ENCODE measurements at regions not wholly inside any gene's neighbourhood (a gene's known extent, or its start where the extent isn't known, plus 50 kb on each side); places are given as distances from the start of the nearest gene placed in this dataset.
"Not testable (repeated sequence)": the region's sequence is repeated elsewhere in the genome, so short reads cannot be mapped to it uniquely, and the experiment has no call there.

GRCh38 chr11:11206484-11206883 is 146.6 kb downstream of the CSNK2A3 start:
- no peak for TF ChIP-seq CTCF (IDR thresholded peaks at IDR 0.05; ENCODE audit: borderline replicate concordance, insufficient read depth, low read depth, low read length)
- no peak overlapping the region for H3K4me3 ChIP-seq (ENCODE audit: low read depth, low read length)

- no peak overlapping the region for H3K4me3 ChIP-seq (ENCODE audit: low read depth, low read length)
- no peak for TF ChIP-seq CTCF (IDR thresholded peaks at IDR 0.05; ENCODE audit: borderline replicate concordance, insufficient read depth, low read depth, low read length)
Measured at GRCh38 chr11:11202885-11203284, 150.2 kb downstream of the CSNK2A3 start.

- H3K4me3 ChIP-seq (ENCODE audit: low read depth, low read length) = not testable (repeated sequence)
Measured at GRCh38 chr11:11201302-11201701, 151.7 kb downstream of the CSNK2A3 start.

- H3K4me3 ChIP-seq (ENCODE audit: low read depth, low read length) = no peak overlapping the region
- no peak for TF ChIP-seq CTCF (IDR thresholded peaks at IDR 0.05; ENCODE audit: borderline replicate concordance, insufficient read depth, low read depth, low read length)
Measured at GRCh38 chr11:11192541-11192940, 160.5 kb downstream of the CSNK2A3 start.

GRCh38 chr11:11189506-11189905 is 163.5 kb downstream of the CSNK2A3 start:
- H3K4me3 ChIP-seq (ENCODE audit: low read depth, low read length) = no peak overlapping the region
- no peak for TF ChIP-seq CTCF (IDR thresholded peaks at IDR 0.05; ENCODE audit: borderline replicate concordance, insufficient read depth, low read depth, low read length)

- no peak for TF ChIP-seq CTCF (IDR thresholded peaks at IDR 0.05; ENCODE audit: borderline replicate concordance, insufficient read depth, low read depth, low read length)
- H3K4me3 ChIP-seq (ENCODE audit: low read depth, low read length) = no peak overlapping the region
Measured at GRCh38 chr11:11186249-11186648, 166.8 kb downstream of the CSNK2A3 start.

GRCh38 chr11:11182261-11182660 is 170.8 kb downstream of the CSNK2A3 start:
- H3K4me3 ChIP-seq (ENCODE audit: low read depth, low read length) = no peak overlapping the region
- no peak for TF ChIP-seq CTCF (IDR thresholded peaks at IDR 0.05; ENCODE audit: borderline replicate concordance, insufficient read depth, low read depth, low read length)

All from GM12875 (cell line).